ENCODE measurements at regions not wholly inside any gene's neighbourhood (a gene's known extent, or its start where the extent isn't known, plus 50 kb on each side); places are given as distances from the start of the nearest gene placed in this dataset.

GRCh38 chr18:44135741-44136140 is 544.9 kb upstream of the SETBP1 start:
- H3K36me3 ChIP-seq (ENCODE audit: control insufficient read depth in 1 of 2, insufficient read depth in 2 of 2, low read length in 2 of 2): no peaks in the 10 kb centered on the region
- no peak overlapping the region for H3K27ac ChIP-seq (ENCODE audit: low read depth, low read length)
- no peaks in the 10 kb centered on the region for H3K4me1 ChIP-seq (ENCODE audit: control insufficient read depth in 1 of 2, insufficient read depth in 2 of 2, low read length in 2 of 2)
- no peaks in the 10 kb centered on the region for H4K20me1 ChIP-seq (ENCODE audit: insufficient read depth)
- ATAC-seq (no peak), DNase-seq (ENCODE audit: low read depth, low spot score) (no peak)
- no peak overlapping the region for H3K9ac ChIP-seq (ENCODE audit: low read length)
- no peak overlapping the region for H3K4me2 ChIP-seq (ENCODE audit: low read length)
- intact Hi-C loops (cut with micrococcal nuclease): no loop called here
- H3K79me2 ChIP-seq (ENCODE audit: insufficient read depth, low read length): no peaks in the 10 kb centered on the region
- CTCF ChIA-PET: no interaction called here
- H2AFZ ChIP-seq (ENCODE audit: low read depth, low read length, poor library complexity, severe bottlenecking): no peak overlapping the region
- RAD21 ChIA-PET (ENCODE audit: low non-redundant PET in 1 of 2, low total read pairs in 2 of 2, uncharacterized antibody in 2 of 2, unreplicated experiment in 2 of 2): no interaction called here
- H3K27me3 ChIP-seq (ENCODE audit: insufficient read depth, low read length): no peaks in the 10 kb centered on the region
- peaks cover 8 to 16% of the 10 kb centered on the region in 2 experiments; a peak in 2 of 4 replicates for H3K9me3 ChIP-seq (ENCODE audit: control insufficient read depth in 1 of 2, insufficient read depth in 1 of 2, low read depth in 1 of 2, low read length in 2 of 2)
- no peak for TF ChIP-seq YY1 (IDR thresholded peaks at IDR 0.05; ENCODE audit: extremely low read depth, insufficient replicate concordance, low read depth, low read length)
- no peak for TF ChIP-seq JUND (IDR thresholded peaks at IDR 0.05)
- no peak for TF ChIP-seq CEBPB (IDR thresholded peaks at IDR 0.05; ENCODE audit: low read depth)
- TF ChIP-seq REST (IDR thresholded peaks at IDR 0.05; ENCODE audit: low read depth): no peak
- TF ChIP-seq POLR2AphosphoS5 (IDR thresholded peaks at IDR 0.05; ENCODE audit: low read depth, low read length): no peak
- TF ChIP-seq SRF (IDR thresholded peaks at IDR 0.05; ENCODE audit: low read depth): no peak
- no peak for TF ChIP-seq RAD21 (IDR thresholded peaks at IDR 0.05; ENCODE audit: low read depth)
- TF ChIP-seq SP1 (IDR thresholded peaks at IDR 0.05; ENCODE audit: low read depth): no peak
- no peak for TF ChIP-seq FOSL1 (IDR thresholded peaks at IDR 0.05; ENCODE audit: low read depth)
- H3K4me3 ChIP-seq (replicated peaks in 1 of 2; ENCODE audit: low read depth in 1 of 2, low read length in 2 of 2): no peak overlapping the region
- POLR2A ChIA-PET: no interaction called here
- no TSS peak for BruUV-seq (replicated peaks)
- no peaks in the 10 kb centered on the region for H3K9me2 ChIP-seq (ENCODE audit: insufficient read depth)

Data from HCT116 (cell line).